ENCODE measurements at regions not wholly inside any gene's neighbourhood (a gene's known extent, or its start where the extent isn't known, plus 50 kb on each side); places are given as distances from the start of the nearest gene placed in this dataset.
"Not testable (repeated sequence)": the region's sequence is repeated elsewhere in the genome, so short reads cannot be mapped to it uniquely, and the experiment has no call there.

DNA sequence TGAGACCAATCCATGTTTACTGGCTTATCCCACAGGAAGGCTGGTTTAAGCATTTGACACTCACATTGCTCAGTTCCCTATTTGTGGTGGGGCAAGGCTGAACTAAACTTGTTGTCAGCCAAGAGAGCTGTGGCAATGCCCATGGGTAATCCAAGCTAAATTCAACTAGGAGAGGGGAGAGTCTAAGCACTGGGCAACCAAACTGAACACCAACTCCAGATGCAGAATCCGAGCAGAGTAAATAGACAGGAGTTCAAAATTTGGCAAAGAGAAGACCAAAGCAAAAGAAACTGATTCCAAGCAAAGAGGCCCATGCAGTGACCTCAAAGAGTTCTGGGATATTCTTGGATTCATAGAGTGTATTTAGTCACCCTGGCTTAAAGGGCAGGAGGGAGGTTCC lies 106.5 kb upstream of the NT5E start:
- Mint-ChIP-seq H3K4me3 (no peak overlapping the region), H3K27me3 (ENCODE audit: low read depth) (peaks cover 31% of the 10 kb centered on the region), H3K27ac (no peak overlapping the region), H3K4me1 (ENCODE audit: low read depth) (no peaks in the 10 kb centered on the region), H3K36me3 (ENCODE audit: low read depth) (no peaks in the 10 kb centered on the region), H3K9me3 (no peaks in the 10 kb centered on the region)

DNA sequence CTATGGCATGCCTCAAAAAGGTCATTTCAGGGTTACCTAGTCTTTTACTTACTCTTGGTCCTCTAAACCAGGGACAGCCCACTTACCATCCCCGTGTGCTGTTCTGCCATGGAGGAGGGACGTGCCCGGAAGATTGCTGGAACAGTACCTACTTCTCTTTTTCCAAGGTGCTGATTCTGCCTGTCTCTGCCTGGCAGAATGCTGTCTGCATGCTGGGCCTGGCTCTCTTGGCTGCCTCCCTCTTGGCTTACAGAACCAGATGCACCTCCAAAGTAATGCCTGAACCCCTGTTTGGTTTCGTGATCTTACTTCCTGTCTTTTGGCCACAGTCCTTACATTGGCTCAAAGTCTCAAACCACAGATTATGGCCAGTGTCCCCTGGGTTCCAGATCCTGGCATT lies 120.7 kb upstream of the NT5E start:
- Mint-ChIP-seq H3K4me3 (no peak overlapping the region), H3K27ac (no peak overlapping the region), H3K36me3 (ENCODE audit: low read depth) (no peaks in the 10 kb centered on the region), H3K4me1 (ENCODE audit: low read depth) (no peaks in the 10 kb centered on the region), H3K9me3 (no peaks in the 10 kb centered on the region), H3K27me3 (ENCODE audit: low read depth) (peaks cover 3% of the 10 kb centered on the region)

DNA sequence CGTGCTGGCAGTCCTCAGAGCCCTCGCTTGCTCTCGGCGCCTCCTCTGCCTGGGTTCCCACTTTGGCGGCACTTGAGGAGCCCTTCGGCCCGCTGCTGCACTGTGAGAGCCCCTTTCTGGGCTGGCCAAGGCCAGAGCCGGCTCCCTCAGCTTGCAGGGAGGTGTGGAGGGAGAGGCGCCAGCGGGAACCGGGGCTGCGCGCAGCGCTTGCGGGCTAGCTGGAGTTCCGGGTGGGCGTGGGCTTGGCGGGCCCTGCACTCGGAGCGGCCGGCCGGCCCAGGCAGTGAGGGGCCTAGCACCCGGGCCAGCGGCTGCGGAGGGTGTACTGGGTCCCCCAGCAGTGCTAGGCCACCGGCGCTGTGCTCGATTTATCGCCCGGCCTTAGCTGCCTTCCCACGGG lies 124.1 kb upstream of the NT5E start:
- H3K9me3 Mint-ChIP-seq; H3K4me1 Mint-ChIP-seq (ENCODE audit: low read depth); H3K36me3 Mint-ChIP-seq (ENCODE audit: low read depth); H3K27ac Mint-ChIP-seq; H3K27me3 Mint-ChIP-seq (ENCODE audit: low read depth); H3K4me3 Mint-ChIP-seq: not testable (repeated sequence)

DNA sequence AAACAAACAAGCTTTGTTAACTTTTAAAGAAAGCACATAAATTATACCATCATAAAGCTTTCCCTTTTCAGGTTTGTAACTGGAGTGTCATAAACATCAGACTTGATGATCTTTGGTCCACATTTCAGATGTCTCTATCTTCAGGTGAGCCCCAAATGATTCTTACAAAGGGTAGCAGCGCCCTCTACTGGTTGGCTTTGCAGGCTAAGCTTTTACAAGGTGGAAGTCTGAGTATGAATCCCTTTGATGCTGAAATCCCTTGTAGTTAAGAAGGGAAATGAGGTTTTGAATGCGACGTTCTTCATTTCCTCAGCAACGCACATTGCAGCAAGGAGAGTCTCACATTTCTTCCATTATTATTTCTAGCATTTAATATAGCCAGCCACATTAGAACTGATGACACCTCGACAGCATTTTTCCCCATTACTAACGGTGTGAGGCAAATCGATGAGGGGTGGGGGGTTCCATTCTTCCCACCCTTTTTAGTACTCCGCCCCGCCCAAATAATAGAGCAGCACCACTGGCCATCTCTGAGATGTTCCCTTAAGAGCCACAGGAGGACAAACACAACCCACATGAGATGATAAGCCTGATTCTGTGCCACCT lies 126.3 kb upstream of the NT5E start:
- Mint-ChIP-seq H3K27me3 (ENCODE audit: low read depth) (peaks cover 4% of the 10 kb centered on the region), H3K4me1 (ENCODE audit: low read depth) (no peaks in the 10 kb centered on the region), H3K27ac (no peak overlapping the region), H3K36me3 (ENCODE audit: low read depth) (no peaks in the 10 kb centered on the region), H3K9me3 (peaks cover 3% of the 10 kb centered on the region), H3K4me3 (no peak overlapping the region)

DNA sequence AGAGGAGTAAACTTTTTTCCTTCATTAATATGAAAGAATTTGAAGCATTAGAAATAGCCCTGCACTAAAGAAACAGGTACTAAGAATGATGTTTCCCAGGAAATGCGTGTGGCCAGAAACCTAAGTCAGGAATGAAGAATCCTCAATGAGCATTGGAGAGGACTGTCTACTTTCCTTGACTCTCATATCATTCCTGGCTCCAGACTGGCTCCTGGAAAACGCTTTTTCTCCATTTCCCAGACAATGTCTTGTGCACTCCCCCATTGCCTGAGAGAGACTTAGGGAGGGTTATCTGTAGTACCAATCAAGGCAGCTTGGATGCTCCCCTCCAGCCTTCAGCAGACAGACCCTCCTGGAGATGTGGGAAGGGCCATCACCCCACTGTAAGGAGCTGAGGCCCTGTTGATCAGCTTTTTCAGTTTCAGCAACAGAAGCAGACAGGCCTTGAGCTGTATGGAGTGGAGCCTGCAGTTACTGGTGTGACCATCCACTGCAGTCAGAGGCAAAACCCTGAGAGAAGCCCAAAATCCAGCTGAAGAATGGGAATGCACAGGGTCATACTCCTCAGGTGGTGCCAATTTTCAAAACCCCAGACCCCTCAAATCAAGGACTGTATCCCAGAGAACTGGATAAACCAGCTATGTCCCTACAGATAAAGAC lies 127.3 kb upstream of the NT5E start:
- Mint-ChIP-seq H3K9me3 (peaks cover 3% of the 10 kb centered on the region), H3K4me1 (ENCODE audit: low read depth) (no peaks in the 10 kb centered on the region), H3K4me3 (no peak overlapping the region), H3K36me3 (ENCODE audit: low read depth) (no peaks in the 10 kb centered on the region), H3K27ac (no peak overlapping the region), H3K27me3 (ENCODE audit: low read depth) (peaks cover 4% of the 10 kb centered on the region)

DNA sequence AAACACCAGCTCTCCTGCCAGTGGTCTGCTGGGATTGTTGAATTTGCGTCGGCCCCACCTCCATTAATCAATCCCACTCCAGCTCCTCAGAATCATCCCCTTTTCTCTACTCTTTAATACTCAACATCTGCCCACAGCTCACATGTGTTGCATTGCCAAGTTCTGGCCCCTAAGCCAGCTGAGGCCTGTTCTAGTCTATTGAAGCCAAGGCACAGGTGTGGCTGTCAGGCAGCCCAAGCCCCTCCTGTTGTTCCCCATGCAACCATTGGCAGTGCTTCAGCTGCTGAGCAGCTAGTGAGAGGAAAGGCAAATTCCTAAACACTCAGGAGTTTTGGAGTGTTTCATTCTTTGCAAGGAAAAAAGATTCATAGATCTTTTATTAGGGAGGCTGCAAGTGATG lies 128.0 kb upstream of the NT5E start:
- H3K27ac Mint-ChIP-seq: no peak overlapping the region
- H3K4me3 Mint-ChIP-seq: no peak overlapping the region
- H3K36me3 Mint-ChIP-seq (ENCODE audit: low read depth): no peaks in the 10 kb centered on the region
- peaks cover 4% of the 10 kb centered on the region for H3K27me3 Mint-ChIP-seq (ENCODE audit: low read depth)
- peaks cover 8% of the 10 kb centered on the region for H3K9me3 Mint-ChIP-seq
- no peaks in the 10 kb centered on the region for H3K4me1 Mint-ChIP-seq (ENCODE audit: low read depth)

DNA sequence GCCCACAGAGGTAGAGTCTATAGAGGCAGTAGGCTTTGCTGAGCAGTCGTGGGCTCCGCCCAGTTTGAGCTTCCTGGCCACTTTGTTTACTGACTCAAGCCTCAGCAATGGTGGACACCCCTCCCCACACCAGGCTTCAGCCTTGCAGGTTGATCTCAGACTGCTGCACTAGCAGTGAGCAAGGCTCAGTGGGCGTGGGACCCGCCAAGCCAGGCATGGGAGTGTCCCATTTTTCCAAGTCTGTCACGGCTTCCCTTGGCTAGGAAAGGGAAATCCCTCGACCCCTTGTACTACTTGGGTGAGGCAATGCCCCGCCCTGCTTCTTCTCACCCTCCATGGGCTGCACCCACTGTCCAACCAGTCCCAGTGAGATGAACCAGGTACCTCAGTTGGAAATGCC lies 135.3 kb upstream of the NT5E start:
- no peak overlapping the region for H3K4me3 Mint-ChIP-seq
- H3K27ac Mint-ChIP-seq: no peak overlapping the region
- no peaks in the 10 kb centered on the region for H3K36me3 Mint-ChIP-seq (ENCODE audit: low read depth)

DNA sequence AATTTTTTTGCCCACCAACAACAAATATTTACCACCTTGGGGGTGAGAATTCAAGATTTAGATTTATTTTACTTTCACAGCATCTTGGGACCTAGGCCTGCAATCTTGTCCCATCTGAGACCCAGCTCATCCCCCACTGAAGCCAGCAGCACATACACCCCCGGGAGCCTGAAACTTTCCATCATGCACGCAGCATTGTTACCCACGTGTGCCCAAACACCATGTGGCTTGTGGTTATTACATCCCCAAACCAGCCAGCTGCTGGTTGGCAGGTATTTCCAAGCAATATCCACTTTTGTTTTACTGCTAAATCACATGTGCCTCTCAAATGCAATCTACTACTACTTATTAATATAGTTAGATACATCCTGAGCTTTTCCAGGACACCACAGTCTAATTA lies 149.3 kb upstream of the NT5E start:
- H3K36me3 Mint-ChIP-seq (ENCODE audit: low read depth): no peaks in the 10 kb centered on the region
- no peak overlapping the region for H3K27ac Mint-ChIP-seq
- no peak overlapping the region for H3K4me3 Mint-ChIP-seq
- H3K4me1 Mint-ChIP-seq (ENCODE audit: low read depth): no peaks in the 10 kb centered on the region
- no peaks in the 10 kb centered on the region for H3K9me3 Mint-ChIP-seq
- H3K27me3 Mint-ChIP-seq (ENCODE audit: low read depth): peaks cover 3% of the 10 kb centered on the region

More for the DNA sequence above, 135.3 kb upstream of the NT5E start:
- no peaks in the 10 kb centered on the region for H3K27me3 Mint-ChIP-seq (ENCODE audit: low read depth)
- no peaks in the 10 kb centered on the region for H3K4me1 Mint-ChIP-seq (ENCODE audit: low read depth)
- peaks cover 9% of the 10 kb centered on the region for H3K9me3 Mint-ChIP-seq

DNA sequence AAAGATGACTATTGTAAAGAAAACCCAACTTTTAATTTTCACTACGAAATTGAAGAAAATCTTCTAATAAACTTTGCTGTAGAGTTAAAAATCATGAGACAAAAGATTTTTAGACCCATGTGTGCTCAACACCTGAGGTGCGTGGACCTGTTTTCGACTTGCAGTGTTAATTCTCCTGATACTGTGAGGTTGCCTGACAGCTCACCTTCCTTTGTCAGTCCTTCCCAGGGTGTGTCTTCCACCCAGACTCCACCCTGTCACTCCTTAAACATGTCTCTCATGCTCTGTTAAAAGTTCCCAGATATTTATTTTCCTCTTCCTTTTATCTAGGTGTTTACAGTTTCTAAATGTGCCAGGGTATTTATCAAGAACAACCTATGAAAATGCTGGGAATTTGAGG lies 151.3 kb upstream of the NT5E start:
- no peaks in the 10 kb centered on the region for H3K4me1 Mint-ChIP-seq (ENCODE audit: low read depth)

DNA sequence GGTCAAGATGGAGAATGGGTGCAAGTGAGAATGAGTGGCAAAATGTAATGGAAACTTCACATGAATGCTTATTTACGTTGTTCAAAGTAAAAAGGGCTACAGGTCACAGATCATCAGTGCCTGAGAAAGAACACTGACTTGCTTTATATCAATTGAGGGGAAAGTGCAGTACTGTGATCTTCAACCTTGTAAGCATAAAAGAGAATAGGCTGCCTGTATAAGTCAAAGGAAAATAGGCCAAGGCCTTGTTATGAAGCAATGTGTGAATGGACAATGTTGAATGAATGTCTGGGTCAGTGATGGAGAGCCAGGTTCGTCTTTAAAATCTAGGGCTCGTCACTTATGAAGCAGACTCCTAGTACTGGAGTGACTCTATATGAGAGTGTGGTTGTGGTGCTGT lies 158.6 kb upstream of the NT5E start:
- no peaks in the 10 kb centered on the region for H3K4me1 Mint-ChIP-seq (ENCODE audit: low read depth)
- H3K9me3 Mint-ChIP-seq: peaks cover 5% of the 10 kb centered on the region
- H3K36me3 Mint-ChIP-seq (ENCODE audit: low read depth): no peaks in the 10 kb centered on the region
- H3K27ac Mint-ChIP-seq: no peak overlapping the region
- H3K27me3 Mint-ChIP-seq (ENCODE audit: low read depth): no peaks in the 10 kb centered on the region
- H3K4me3 Mint-ChIP-seq: no peak overlapping the region

More for the DNA sequence above, 151.3 kb upstream of the NT5E start:
- Mint-ChIP-seq H3K36me3 (ENCODE audit: low read depth) (no peaks in the 10 kb centered on the region), H3K4me3 (no peak overlapping the region), H3K27ac (no peak overlapping the region), H3K9me3 (no peaks in the 10 kb centered on the region), H3K27me3 (ENCODE audit: low read depth) (no peaks in the 10 kb centered on the region)

DNA sequence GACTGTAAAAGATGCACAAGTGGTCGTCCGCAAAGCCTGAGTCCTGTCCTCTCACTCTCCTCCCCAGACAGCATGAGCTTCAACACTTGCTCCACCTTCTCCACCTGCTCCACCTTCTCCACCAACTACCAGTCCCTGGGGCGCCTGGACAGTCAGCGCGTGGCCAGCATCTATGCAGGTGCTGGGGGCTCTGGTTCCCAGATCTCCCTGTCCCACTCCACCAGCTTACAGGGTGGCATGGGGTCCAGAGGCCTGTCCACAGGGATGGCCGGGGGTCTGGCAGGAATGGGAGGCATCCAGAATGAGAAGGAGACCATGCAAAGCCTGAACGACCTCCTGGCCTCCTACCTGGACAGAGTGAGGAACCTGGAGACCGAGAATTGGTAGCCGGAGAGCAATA lies 162.2 kb upstream of the NT5E start:
- Mint-ChIP-seq H3K9me3 (peaks cover 5% of the 10 kb centered on the region), H3K36me3 (ENCODE audit: low read depth) (no peaks in the 10 kb centered on the region), H3K27me3 (ENCODE audit: low read depth) (no peaks in the 10 kb centered on the region), H3K27ac (no peak overlapping the region), H3K4me3 (no peak overlapping the region), H3K4me1 (ENCODE audit: low read depth) (no peaks in the 10 kb centered on the region)

DNA sequence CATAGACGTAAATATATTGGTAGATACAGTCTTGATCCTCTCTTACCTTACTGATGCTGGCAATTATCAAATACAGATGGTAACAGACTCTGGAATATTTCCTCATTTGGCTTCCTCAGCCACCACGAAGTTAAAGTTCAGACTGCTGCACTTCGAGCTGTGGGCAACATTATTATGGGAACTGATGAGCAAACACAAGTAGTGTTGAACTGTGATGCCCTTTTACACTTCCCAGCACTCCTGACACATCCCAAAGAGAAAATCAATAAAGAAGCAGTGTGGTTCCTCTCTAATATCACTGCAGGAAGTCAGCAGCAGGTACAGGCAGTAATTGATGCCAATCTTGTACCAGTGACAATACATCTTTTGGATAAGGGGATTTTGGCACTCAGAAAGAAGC lies 162.7 kb upstream of the NT5E start:
- Mint-ChIP-seq H3K27me3 (ENCODE audit: low read depth) (no peaks in the 10 kb centered on the region), H3K4me3 (no peak overlapping the region), H3K9me3 (peaks cover 5% of the 10 kb centered on the region), H3K27ac (no peak overlapping the region), H3K36me3 (ENCODE audit: low read depth) (no peaks in the 10 kb centered on the region), H3K4me1 (ENCODE audit: low read depth) (no peaks in the 10 kb centered on the region)

DNA sequence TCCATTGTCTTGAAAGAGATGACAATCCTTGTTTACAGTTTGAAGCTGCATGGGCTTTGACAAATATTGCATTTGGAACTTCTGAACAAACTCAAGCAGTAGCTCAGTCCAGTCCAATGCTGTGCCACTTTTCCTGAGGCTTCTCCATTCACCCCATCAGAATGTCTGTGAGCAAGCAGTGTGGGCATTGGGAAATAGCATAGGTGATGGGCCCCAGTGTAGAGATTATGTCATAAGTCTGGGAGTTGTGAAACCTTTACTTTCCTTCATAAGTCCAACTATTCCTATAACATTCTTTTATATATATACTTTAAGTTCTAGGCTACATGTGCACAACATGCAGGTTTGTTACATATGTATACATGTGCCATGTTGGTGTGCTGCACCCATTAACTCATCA lies 163.4 kb upstream of the NT5E start:
- H3K9me3 Mint-ChIP-seq; H3K27ac Mint-ChIP-seq; H3K4me3 Mint-ChIP-seq; H3K4me1 Mint-ChIP-seq (ENCODE audit: low read depth); H3K27me3 Mint-ChIP-seq (ENCODE audit: low read depth); H3K36me3 Mint-ChIP-seq (ENCODE audit: low read depth): not testable (repeated sequence)

DNA sequence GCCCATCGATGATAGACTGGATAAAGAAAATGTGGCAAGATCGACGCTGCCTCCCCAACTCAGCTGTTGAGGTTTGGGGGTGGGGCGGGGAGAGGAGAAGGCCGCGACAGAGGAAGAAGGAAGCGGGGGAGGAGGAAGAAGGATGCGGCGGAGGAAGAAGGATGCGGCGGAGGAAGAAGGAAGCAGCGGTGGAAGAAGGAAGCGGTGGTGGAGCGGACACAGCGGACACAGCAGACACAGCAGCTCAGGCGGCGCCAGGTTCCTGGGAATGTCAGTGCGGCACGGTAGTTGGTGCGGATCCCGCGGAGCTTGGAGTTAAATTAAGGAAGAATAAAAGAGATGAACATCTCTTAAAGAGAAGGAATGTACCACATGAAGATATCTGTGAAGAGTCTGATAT lies 163.9 kb upstream of the NT5E start:
- no peak overlapping the region for H3K27ac Mint-ChIP-seq
- H3K36me3 Mint-ChIP-seq (ENCODE audit: low read depth): no peaks in the 10 kb centered on the region
- no peaks in the 10 kb centered on the region for H3K27me3 Mint-ChIP-seq (ENCODE audit: low read depth)
- H3K9me3 Mint-ChIP-seq: peaks cover 5% of the 10 kb centered on the region
- H3K4me1 Mint-ChIP-seq (ENCODE audit: low read depth): no peaks in the 10 kb centered on the region
- H3K4me3 Mint-ChIP-seq: no peak overlapping the region

DNA sequence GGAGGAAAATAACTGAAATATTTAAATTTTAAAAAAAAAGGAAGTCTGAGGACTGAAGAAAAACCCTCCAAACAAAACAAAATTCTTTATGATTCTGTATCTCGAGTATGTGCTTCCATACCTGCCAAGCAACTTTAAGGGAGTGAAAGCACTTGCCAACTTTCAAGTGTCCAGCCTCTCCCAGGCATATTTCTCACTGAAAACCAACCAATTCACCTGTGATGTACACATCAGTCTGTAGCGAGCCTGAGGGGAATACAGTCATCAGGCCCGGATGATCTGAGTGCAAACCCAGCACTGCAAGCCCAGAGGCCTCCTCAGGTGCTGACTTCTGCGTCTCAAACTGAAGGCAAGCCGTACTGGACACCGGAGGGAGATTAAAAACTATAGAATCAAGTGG lies 164.8 kb upstream of the NT5E start:
- no peaks in the 10 kb centered on the region for H3K27me3 Mint-ChIP-seq (ENCODE audit: low read depth)
- H3K36me3 Mint-ChIP-seq (ENCODE audit: low read depth): no peaks in the 10 kb centered on the region
- H3K9me3 Mint-ChIP-seq: no peaks in the 10 kb centered on the region
- H3K27ac Mint-ChIP-seq: no peak overlapping the region
- no peak overlapping the region for H3K4me3 Mint-ChIP-seq
- no peaks in the 10 kb centered on the region for H3K4me1 Mint-ChIP-seq (ENCODE audit: low read depth)

DNA sequence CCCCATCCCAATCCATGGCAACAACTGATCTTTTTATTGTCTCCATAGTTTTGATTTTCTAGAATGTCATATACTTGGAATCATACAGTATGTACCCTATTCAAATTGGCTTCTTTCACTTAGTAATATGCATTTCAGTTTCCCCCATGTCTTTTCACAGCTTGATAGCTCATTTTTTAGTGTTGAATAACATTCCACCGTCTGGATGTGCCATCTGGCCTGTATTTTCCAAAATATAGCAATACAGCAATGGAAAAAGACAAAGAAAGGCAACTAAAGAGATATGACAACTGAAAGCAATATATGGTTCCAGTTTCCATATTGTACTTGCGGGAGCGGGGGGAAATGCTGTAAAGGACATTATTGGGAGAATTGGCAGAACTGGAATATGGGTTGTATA lies 166.4 kb upstream of the NT5E start:
- H3K9me3 Mint-ChIP-seq: no peaks in the 10 kb centered on the region
- no peak overlapping the region for H3K4me3 Mint-ChIP-seq
- no peaks in the 10 kb centered on the region for H3K27me3 Mint-ChIP-seq (ENCODE audit: low read depth)
- no peaks in the 10 kb centered on the region for H3K36me3 Mint-ChIP-seq (ENCODE audit: low read depth)
- H3K27ac Mint-ChIP-seq: no peak overlapping the region
- H3K4me1 Mint-ChIP-seq (ENCODE audit: low read depth): no peaks in the 10 kb centered on the region
